NCI-H510A treated with DMSO at 0.1 percent for 48 hours (cell line): ENCODE measurements at regions not wholly inside any gene's neighbourhood (a gene's known extent, or its start where the extent isn't known, plus 50 kb on each side); places are given as distances from the start of the nearest gene placed in this dataset.
"Not testable (repeated sequence)": the region's sequence is repeated elsewhere in the genome, so short reads cannot be mapped to it uniquely, and the experiment has no call there.

Experiments used
- DNase-seq: peaks from one replicate; lab custom pipeline; 2025; lab: John Stamatoyannopoulos, UW

DNA sequence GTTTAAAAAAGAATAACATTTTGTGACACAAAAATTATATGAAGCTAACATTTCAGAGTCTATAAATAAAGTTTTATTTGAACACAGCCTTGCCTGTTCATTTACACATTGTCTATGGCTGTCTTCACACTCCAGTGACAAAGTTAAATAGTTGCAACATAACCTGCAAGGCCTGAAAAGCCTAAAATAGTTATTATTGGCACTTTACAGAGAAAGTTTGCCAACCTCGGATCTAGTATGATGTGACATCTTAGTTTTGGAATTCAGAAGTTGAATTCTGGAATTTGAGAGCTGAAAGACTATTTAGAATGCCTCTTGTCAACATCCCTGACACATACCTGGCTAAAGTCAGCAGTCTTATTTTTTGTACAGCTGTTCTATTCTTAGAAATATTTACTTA, 68.3 kb downstream of the DYRK2 start:
- no peak for DNase-seq

GRCh38 chr12:67719303-67719702, 70.8 kb downstream of the DYRK2 start:
- not testable (repeated sequence) for DNase-seq

DNA sequence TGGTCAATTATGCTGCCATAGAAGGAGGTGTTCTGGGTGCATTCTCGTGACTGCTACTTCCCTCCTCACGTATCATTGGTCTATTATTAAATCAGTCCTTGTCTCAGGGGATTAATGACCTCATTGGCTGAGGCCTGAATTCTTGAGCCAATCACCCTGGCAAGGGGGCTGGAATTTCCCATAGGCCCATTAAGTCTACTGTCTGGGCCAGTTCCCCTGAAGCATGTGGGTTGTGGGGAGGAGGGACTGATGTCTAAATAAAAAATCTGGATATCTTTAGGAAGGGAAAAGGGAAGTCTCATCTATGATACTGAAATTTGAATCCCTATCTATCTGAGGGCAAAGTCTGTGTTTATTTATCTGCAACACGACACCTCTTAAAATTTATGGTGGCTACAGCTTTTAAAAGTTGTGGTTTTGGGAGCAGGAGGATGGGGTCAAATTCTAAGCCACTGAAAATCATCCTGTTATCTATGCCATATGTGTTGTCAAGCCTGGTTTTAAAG, 71.9 kb downstream of the DYRK2 start:
- DNase-seq = peak; percentile 67

- DNase-seq = peak; percentile 56
Observed at GRCh38 chr12:67721248-67721647, 72.7 kb downstream of the DYRK2 start.

GRCh38 chr12:67722296-67722695, 73.8 kb downstream of the DYRK2 start:
- no peak for DNase-seq

DNA sequence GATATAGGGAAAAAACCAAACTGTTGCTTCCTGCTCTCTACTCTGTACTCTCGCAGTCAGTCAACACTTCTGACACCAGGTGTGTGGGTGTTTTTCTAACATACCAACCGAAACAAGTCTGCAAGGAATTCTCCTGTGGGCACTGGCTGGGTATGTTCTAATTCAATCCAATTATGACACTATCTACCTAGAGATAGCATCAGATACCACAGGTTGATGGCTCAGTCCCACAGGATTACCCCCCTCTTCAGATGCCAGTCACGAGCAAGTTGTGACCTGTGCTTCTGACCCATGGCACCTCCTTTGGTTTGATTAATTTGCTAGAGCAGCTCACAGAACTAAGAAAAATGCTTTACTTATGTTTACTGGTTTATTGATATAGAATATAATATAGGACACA, 78.3 kb downstream of the DYRK2 start:
- DNase-seq = no peak

GRCh38 chr12:67727702-67728666, 79.4 kb downstream of the DYRK2 start:
- no peak for DNase-seq

DNA sequence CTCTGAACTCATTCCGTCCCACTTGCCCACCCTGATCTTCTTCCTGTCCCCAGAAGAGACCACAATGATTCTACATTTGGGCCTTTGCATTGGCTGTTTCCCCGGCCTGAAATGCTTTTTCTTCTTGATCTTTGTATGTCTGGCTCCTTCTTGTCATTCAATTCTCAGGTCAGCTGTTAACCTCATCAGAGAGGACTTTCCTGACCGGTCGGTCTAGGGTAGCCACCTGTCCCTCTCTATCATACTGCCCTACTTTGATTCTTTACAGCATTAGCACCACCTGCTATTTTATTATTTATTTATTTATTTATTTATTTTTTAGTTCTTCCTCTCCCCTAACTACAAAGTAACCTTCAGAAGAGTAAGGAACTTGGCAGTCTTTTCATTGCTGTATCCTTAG, 84.3 kb downstream of the DYRK2 start:
- no peak for DNase-seq

DNA sequence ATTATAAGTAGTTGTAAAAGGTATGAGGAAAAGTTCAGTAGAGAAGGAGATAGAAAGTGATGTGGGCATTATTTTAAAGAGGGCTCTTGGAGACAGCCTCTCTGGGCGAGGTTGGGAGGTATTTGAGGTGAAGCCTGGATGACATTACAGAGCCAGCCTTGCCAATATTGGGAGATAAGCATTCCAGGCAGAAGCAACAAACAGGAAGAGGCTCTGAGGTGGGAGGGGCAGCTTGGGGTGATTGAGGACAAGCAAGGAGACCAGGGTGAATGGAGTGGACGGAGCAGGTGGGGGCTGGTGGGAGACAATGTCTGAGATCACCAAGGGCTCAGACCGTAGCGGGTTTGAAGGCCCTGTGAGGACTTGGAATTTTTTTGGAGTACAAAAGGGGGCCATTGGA, 87.3 kb downstream of the DYRK2 start:
- DNase-seq = no peak

- no peak for DNase-seq
Observed at GRCh38 chr12:67740711-67741110, 92.2 kb downstream of the DYRK2 start.

DNA sequence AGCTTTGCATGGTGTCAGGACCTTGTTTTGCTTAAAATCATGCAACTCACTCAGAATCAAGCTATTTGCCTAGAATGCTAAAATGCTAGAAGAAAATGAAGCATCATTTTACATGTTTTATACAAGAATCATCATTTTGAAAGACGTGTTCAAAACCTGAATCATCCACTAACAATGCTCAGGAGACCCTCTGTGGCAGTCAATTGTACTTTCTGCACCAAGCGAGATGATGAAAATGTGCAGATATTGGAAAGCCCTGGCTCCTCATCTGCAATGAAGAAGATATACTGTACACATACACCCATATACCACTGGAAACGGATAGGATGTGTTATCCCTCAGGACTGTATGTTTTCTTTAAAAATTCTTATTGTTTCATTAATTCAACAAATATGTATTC, 92.7 kb downstream of the DYRK2 start:
- DNase-seq = no peak

DNA sequence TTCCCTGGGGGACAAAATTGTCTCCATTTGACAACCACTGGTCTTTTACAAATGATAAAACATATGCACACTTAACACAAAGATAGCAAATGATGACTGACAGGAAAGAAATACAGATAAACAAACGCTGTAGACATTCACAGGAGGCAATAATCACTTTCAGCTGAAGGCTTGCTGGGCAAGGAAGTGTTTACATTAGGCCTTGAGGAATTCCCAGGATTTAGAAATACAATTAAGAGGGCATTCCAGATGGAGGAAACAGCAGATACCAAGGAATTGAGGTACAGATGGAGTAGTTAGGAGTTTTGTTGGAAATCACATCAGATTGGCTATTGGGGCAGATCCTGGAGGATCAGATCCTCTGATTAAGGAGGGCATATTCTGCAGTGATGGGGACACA, 93.9 kb downstream of the DYRK2 start:
- no peak for DNase-seq

GRCh38 chr12:67747869-67748742, 99.6 kb downstream of the DYRK2 start:
- no peak for DNase-seq

DNA sequence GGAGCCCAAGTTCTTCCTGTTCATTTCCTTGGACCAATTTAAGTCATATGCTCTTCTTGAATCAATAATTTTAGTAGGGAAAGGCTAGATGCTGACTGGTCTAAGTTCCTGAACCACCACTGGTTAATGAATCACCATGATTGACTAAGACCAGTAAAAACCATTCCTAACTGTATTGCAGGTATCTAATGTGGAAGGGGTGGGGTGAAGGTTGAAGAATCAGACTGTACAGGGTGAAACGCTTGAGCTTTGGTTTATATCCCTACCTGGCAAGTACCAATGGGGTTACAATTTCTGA, 100.1 kb downstream of the DYRK2 start:
- DNase-seq = no peak

GRCh38 chr12:67750513-67751183, 102.1 kb downstream of the DYRK2 start:
- DNase-seq = no peak

DNA sequence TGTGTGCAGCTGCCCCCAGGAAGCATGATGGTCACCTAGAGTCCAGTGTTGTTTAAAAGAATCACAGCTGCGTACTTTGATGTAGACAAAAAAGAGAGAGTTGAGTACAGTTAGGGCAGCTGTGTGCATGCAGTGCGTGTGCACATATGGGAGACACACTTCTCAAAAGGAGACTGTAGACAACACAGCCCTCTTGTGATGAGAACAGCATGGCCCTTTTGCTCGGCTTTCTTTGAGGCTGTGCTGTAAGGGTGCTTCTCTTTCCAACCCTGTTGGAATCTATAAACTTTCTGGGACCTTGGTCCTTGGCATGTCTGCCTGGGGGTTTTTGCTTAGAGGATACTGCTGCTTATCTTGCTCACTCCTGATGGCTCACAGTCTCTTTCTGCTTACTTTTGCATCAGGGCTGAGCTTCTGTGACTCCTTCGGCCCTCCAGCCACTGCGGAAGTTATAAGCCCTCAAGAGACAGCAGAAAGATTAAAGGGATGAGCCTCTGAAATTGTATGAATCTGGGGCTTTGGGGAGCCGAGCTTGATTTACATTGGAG, 102.9 kb downstream of the DYRK2 start:
- DNase-seq = no peak

- no peak for DNase-seq
Observed at GRCh38 chr12:67752226-67752732, 103.7 kb downstream of the DYRK2 start.

DNA sequence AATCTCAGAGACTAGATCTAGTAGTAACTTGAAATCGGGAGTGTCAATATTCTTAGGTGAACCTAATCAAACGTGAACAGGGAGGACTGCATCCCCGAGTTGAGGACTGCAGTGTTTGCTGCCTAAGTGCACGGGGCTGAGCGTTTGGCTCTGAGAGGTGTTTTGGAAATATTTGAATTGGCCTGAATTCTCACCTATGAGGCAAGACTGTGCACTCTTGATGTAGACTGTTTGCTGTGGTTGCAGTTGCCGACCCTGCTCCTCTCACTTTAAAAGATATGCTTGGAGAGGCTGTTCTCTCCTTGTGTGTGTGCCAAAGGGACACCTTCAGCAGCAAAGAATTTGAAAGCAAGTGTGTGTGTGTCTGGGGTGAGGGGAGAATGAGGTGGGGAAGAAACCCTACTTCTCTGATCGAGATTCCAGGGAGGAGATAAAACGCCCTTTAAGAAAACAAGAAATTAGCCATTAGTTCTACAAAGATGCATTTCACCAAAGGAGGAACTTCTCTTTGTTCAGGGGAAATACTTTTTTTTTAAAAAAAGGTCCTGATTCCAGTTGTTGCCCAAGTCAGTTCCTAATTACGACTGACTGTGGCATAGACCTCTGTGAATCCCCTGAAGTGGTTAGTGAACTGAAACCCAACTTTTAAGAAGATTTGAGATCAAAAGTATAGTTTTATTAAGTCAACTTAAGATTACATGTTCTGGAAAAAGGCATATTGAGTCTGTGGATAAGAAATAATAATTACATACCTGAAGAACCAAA, 106.6 kb downstream of the DYRK2 start:
- DNase-seq = no peak

- DNase-seq = no peak
Observed at GRCh38 chr12:67757651-67758050, 109.1 kb downstream of the DYRK2 start.

DNA sequence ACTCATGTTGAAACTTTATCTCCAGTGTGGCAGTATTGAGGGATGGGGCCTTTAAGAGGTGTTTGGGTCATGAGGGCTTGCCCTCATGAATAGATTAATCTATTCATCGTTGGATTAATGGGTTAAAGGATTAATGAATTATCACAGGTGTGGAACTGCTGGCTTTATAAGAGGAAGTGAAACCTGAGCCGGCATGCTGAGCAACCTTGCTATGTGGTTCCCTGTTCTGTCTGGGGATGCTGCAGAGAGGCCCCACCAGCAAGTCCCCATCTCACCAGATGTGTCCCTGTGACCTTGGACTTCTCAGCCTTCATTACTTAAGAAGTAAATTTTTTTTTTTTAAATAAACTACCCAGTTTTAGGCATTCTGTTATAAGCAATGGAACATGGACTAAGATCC, 109.6 kb downstream of the DYRK2 start:
- DNase-seq = peak; percentile 15

GRCh38 chr12:67758521-67758920, 110.0 kb downstream of the DYRK2 start:
- DNase-seq = no peak
